ENCODE measurements at regions not wholly inside any gene's neighbourhood (a gene's known extent, or its start where the extent isn't known, plus 50 kb on each side); places are given as distances from the start of the nearest gene placed in this dataset.

- TF ChIP-seq, protein P1, sequence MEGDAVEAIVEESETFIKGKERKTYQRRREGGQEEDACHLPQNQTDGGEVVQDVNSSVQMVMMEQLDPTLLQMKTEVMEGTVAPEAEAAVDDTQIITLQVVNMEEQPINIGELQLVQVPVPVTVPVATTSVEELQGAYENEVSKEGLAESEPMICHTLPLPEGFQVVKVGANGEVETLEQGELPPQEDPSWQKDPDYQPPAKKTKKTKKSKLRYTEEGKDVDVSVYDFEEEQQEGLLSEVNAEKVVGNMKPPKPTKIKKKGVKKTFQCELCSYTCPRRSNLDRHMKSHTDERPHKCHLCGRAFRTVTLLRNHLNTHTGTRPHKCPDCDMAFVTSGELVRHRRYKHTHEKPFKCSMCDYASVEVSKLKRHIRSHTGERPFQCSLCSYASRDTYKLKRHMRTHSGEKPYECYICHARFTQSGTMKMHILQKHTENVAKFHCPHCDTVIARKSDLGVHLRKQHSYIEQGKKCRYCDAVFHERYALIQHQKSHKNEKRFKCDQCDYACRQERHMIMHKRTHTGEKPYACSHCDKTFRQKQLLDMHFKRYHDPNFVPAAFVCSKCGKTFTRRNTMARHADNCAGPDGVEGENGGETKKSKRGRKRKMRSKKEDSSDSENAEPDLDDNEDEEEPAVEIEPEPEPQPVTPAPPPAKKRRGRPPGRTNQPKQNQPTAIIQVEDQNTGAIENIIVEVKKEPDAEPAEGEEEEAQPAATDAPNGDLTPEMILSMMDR (IDR thresholded peaks at IDR 0.05), result no peak
- no peak for TF ChIP-seq EZH2 (IDR thresholded peaks at IDR 0.05; ENCODE audit: borderline replicate concordance, insufficient read depth, low read depth, low read length, poor library complexity, severe bottlenecking)
Measured at GRCh38 chr4:126051689-126052424, 737.1 kb downstream of the FAT4 start.

Measured in B cell (primary cell).